H9 (cell line): ENCODE measurements at regions not wholly inside any gene's neighbourhood (a gene's known extent, or its start where the extent isn't known, plus 50 kb on each side); places are given as distances from the start of the nearest gene placed in this dataset.

Experiments used
- DNase-seq: peaks from one replicate; pipeline ENCODE4 v3.0.0-alpha.2; 2017
- H2AFZ ChIP-seq: one replicate; pipeline ENCODE4 v1.6.1; 2013; ENCODE audit warnings: mild to moderate bottlenecking, low read length, control low read depth, moderate library complexity
- H2AK5ac ChIP-seq: 2 replicates; pipeline ENCODE4 v1.6.1; 2013; ENCODE audit warnings: low read length, control low read depth, mixed read lengths; ENCODE audit not compliant: insufficient read length
- H2BK120ac ChIP-seq: one replicate; pipeline ENCODE4 v1.6.1; 2013; ENCODE audit warnings: low read depth, mild to moderate bottlenecking, low read length, control low read depth, inconsistent platforms; ENCODE audit not compliant: poor library complexity, severe bottlenecking
- H2BK12ac ChIP-seq: 2 replicates; pipeline ENCODE4 v1.6.1; 2013; ENCODE audit warnings: low read length, control low read depth, mixed read lengths, low read depth; ENCODE audit not compliant: insufficient read length
- H2BK15ac ChIP-seq: 2 replicates; pipeline ENCODE4 v1.6.1; 2013; ENCODE audit warnings: low read depth, low read length, control low read depth
- H2BK20ac ChIP-seq: one replicate; pipeline ENCODE4 v1.6.1; 2013; ENCODE audit warnings: low read depth, mild to moderate bottlenecking, low read length, control low read depth, inconsistent platforms; ENCODE audit not compliant: poor library complexity, severe bottlenecking
- H2BK5ac ChIP-seq: 2 replicates; pipeline ENCODE4 v1.6.1; 2013; ENCODE audit warnings: low read length, control low read depth, mixed read lengths; ENCODE audit not compliant: insufficient read length
- H3K14ac ChIP-seq: 2 replicates; pipeline ENCODE4 v1.6.1; 2013; ENCODE audit warnings: low read length, control low read depth; ENCODE audit not compliant: insufficient read depth
- H3K18ac ChIP-seq: 2 replicates; pipeline ENCODE4 v1.6.1; 2013; ENCODE audit warnings: low read depth, mild to moderate bottlenecking, mixed read lengths, low read length, control low read depth; ENCODE audit not compliant: insufficient read length
- H3K23ac ChIP-seq: 2 replicates; pipeline ENCODE4 v1.6.1; 2013; ENCODE audit warnings: low read length, control low read depth, mixed read lengths, low read depth; ENCODE audit not compliant: insufficient read length
- H3K23me2 ChIP-seq: 2 replicates; pipeline ENCODE4 v1.6.1; 2013; ENCODE audit warnings: low read depth, mild to moderate bottlenecking, mixed read lengths, low read length, control low read depth; ENCODE audit not compliant: insufficient read length, poor library complexity, severe bottlenecking
- H3K27ac ChIP-seq: 2 replicates; pipeline ENCODE4 v1.5.1; 2013; ENCODE audit warnings: low read length, control low read depth, mixed read lengths, low read depth; ENCODE audit not compliant: insufficient read length
- H3K27me3 ChIP-seq: 2 replicates; pipeline ENCODE4 v1.6.1; 2013; ENCODE audit warnings: low read length, control low read depth, inconsistent platforms; ENCODE audit not compliant: insufficient read depth
- H3K4ac ChIP-seq: 2 replicates; pipeline ENCODE4 v1.6.1; 2013; ENCODE audit warnings: low read depth, mild to moderate bottlenecking, control low read depth, inconsistent platforms, low read length, moderate library complexity
- H3K4me1 ChIP-seq: 2 replicates; pipeline ENCODE4 v1.6.1; 2013; ENCODE audit warnings: low read length, control low read depth, inconsistent platforms; ENCODE audit not compliant: insufficient read depth
- H3K4me2 ChIP-seq: 2 replicates; pipeline ENCODE4 v1.6.1; 2013; ENCODE audit warnings: low read length, control low read depth, mixed read lengths; ENCODE audit not compliant: insufficient read length, insufficient read depth
- H3K56ac ChIP-seq: 2 replicates; pipeline ENCODE4 v1.6.1; 2013; ENCODE audit warnings: low read depth, mild to moderate bottlenecking, mixed read lengths, low read length, control low read depth; ENCODE audit not compliant: insufficient read length
- H3K79me1 ChIP-seq: 2 replicates; pipeline ENCODE4 v1.6.1; 2013; ENCODE audit warnings: low read depth, mild to moderate bottlenecking, moderate library complexity, low read length, control low read depth, inconsistent platforms; ENCODE audit not compliant: insufficient read depth, poor library complexity, severe bottlenecking
- H3K79me2 ChIP-seq: 2 replicates; pipeline ENCODE4 v1.6.1; 2013; ENCODE audit warnings: low read length, control low read depth, inconsistent platforms; ENCODE audit not compliant: insufficient read depth
- H3K9ac ChIP-seq: 2 replicates; pipeline ENCODE4 v1.6.1; 2013; ENCODE audit warnings: low read length, control low read depth, mixed read lengths; ENCODE audit not compliant: insufficient read length; ENCODE audit errors: extremely low read depth
- H3K9me3 ChIP-seq: one replicate; pipeline ENCODE4 v1.6.1; 2013; ENCODE audit warnings: low read depth, low read length, inconsistent platforms; ENCODE audit not compliant: control insufficient read depth
- H3T11ph ChIP-seq: one replicate; pipeline ENCODE4 v1.6.1; 2013; ENCODE audit warnings: mild to moderate bottlenecking, low read length, control low read depth, inconsistent platforms
- H4K20me1 ChIP-seq: one replicate; pipeline ENCODE4 v1.6.1; 2013; ENCODE audit not compliant: control insufficient read depth, insufficient read length, insufficient read depth
- H4K5ac ChIP-seq: 2 replicates; pipeline ENCODE4 v1.6.1; 2013; ENCODE audit warnings: low read depth, mild to moderate bottlenecking, mixed read lengths, low read length, control low read depth; ENCODE audit not compliant: insufficient read length
- H4K8ac ChIP-seq: replicated peaks from 2 replicates; pipeline ENCODE4 v1.6.1; 2013; ENCODE audit warnings: low read length, control low read depth, mixed read lengths, low read depth; ENCODE audit not compliant: insufficient read length
- H4K91ac ChIP-seq: 2 replicates; pipeline ENCODE4 v1.6.1; 2013; ENCODE audit warnings: low read depth, mild to moderate bottlenecking, moderate library complexity, mixed read lengths, low read length, control low read depth; ENCODE audit not compliant: insufficient read length
- H3K27ac Mint-ChIP-seq, 3 experiments: 2 replicates in 2 of 3; 3 replicates in 1 of 3; pipeline ENCODE4 v1.8.0; 2020 to 2021; ENCODE audit warnings: mixed read lengths in 3 of 3, mild to moderate bottlenecking in 1 of 3, moderate library complexity in 1 of 3
- H3K27me3 Mint-ChIP-seq: 2 replicates; pipeline ENCODE4 v1.8.0; 2021; ENCODE audit warnings: low read depth, mild to moderate bottlenecking, moderate library complexity, mixed read lengths
- H3K36me3 Mint-ChIP-seq, 3 experiments: 2 replicates in 2 of 3; 3 replicates in 1 of 3; pipeline ENCODE4 v1.8.0; 2020 to 2021; ENCODE audit warnings: low read depth in 3 of 3, mixed read lengths in 3 of 3; ENCODE audit not compliant: insufficient read depth in 1 of 3
- H3K4me1 Mint-ChIP-seq, 2 experiments: 2 replicates each; pipeline ENCODE4 v1.8.0; 2020; ENCODE audit warnings: mixed read lengths in 2 of 2
- H3K4me3 Mint-ChIP-seq, 2 experiments: 2 replicates in 1 of 2; 3 replicates in 1 of 2; pipeline ENCODE4 v1.8.0; 2020 to 2021; ENCODE audit warnings: mild to moderate bottlenecking in 2 of 2, mixed read lengths in 2 of 2, moderate library complexity in 1 of 2
- H3K9me3 Mint-ChIP-seq, 2 experiments: 2 replicates in 1 of 2; 3 replicates in 1 of 2; pipeline ENCODE4 v1.8.0; 2020; ENCODE audit warnings: mild to moderate bottlenecking in 2 of 2, mixed read lengths in 2 of 2, moderate library complexity in 1 of 2
- WGBS: extraction: QIAGEN DNeasy Blood & Tissue Kit; methylation state at CpG from one replicate; pipeline ENCODE4 v1.1.7; 2013; ENCODE audit warnings: missing lambda C conversion rate, low lambda C conversion rate, mixed read lengths; ENCODE audit not compliant: insufficient read length; ENCODE audit errors: extremely low coverage; 5-methylcytosine and 5-hydroxymethylcytosine counted together
- TF ChIP-seq, protein P1 (sequence below): fragments of 200-600 bp; sonication (generic); conservative IDR thresholded peaks from 3 replicates; pipeline ENCODE4 v1.8.0; 2021; ENCODE audit warnings: antibody characterized with exemption, mild to moderate bottlenecking

DNA sequence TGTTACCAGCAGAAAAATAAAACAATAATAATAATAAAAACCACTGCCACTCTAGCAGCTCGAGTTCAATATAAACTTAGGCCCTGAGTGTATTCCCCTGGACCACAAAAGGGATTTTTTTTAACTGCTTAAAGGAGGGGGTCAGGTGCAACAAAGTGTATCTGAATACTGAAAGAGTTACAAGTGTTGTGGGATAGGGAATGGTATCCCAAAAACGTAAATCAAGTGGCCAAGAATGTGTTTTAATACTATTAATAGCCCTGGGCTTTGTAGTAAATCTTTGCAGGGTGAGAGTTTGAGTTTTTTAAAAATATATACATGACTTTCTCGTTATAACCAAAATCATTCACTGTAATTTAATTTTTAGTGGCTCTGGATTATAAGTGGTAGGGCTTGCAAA is 860.1 kb upstream of the INTU start:
- Histone ChIP-seq H2BK12ac (no peak overlapping the region), H3K56ac (no peak overlapping the region), H3K23ac (no peak overlapping the region), H3K79me2 (no peaks in the 10 kb centered on the region), H3K4me2 (no peak overlapping the region), H2BK5ac (no peak overlapping the region), H2BK20ac (no peak overlapping the region), H3K9me3 (no peaks in the 10 kb centered on the region), H3K14ac (no peak overlapping the region), H3K79me1 (no peaks in the 10 kb centered on the region), H3K27me3 (no peaks in the 10 kb centered on the region), H3T11ph (no peak overlapping the region), H2BK15ac (no peak overlapping the region), H3K18ac (no peak overlapping the region), H4K20me1 (no peaks in the 10 kb centered on the region), H4K91ac (no peak overlapping the region), H3K9ac (no peak overlapping the region), H3K4me1 (no peaks in the 10 kb centered on the region), H3K23me2 (no peaks in the 10 kb centered on the region), H3K4ac (no peak overlapping the region), H4K5ac (no peak overlapping the region), H2BK120ac (no peak overlapping the region), H2AK5ac (no peak overlapping the region), H3K27ac (no peak overlapping the region), H2AFZ (no peak overlapping the region), H4K8ac (no peak overlapping the region)
- Mint-ChIP-seq H3K4me3 (no peak overlapping the region), H3K4me1 (peaks cover 9 to 11% of the 10 kb centered on the region in 2 experiments), H3K9me3 (peaks cover 8 to 15% of the 10 kb centered on the region in 2 experiments), H3K27me3 (no peaks in the 10 kb centered on the region), H3K36me3 (peaks cover 0 to 15% (median 5%) of the 10 kb centered on the region in 3 experiments; a peak in 6 of 7 replicates), H3K27ac (no peak overlapping the region)
- no CpG with 5 or more reads among the region's 3 CpGs for WGBS
- TF ChIP-seq, protein P1, sequence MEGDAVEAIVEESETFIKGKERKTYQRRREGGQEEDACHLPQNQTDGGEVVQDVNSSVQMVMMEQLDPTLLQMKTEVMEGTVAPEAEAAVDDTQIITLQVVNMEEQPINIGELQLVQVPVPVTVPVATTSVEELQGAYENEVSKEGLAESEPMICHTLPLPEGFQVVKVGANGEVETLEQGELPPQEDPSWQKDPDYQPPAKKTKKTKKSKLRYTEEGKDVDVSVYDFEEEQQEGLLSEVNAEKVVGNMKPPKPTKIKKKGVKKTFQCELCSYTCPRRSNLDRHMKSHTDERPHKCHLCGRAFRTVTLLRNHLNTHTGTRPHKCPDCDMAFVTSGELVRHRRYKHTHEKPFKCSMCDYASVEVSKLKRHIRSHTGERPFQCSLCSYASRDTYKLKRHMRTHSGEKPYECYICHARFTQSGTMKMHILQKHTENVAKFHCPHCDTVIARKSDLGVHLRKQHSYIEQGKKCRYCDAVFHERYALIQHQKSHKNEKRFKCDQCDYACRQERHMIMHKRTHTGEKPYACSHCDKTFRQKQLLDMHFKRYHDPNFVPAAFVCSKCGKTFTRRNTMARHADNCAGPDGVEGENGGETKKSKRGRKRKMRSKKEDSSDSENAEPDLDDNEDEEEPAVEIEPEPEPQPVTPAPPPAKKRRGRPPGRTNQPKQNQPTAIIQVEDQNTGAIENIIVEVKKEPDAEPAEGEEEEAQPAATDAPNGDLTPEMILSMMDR: no peak
- no peak for DNase-seq
